Activated CD8-positive, alpha-beta T cell treated with anti-CD3 and anti-CD28 coated beads, Interleukin-2, amount 10 ng/mL, durations not matched to agents 7 days and 5 days (primary cell): ENCODE measurements at regions not wholly inside any gene's neighbourhood (a gene's known extent, or its start where the extent isn't known, plus 50 kb on each side); places are given as distances from the start of the nearest gene placed in this dataset.

Experiments used
- ATAC-seq: fragments of 150-1000 bp; cut with Tn5 transposase; one replicate; pipeline ENCODE4 v1.10.0; 2021; ENCODE audit warnings: moderate library complexity
- CTCF ChIA-PET: fragments of 350-600 bp; sonication (Branson Sonifier 250); formaldehyde crosslinking; loops from one replicate; lab custom pipeline; 2021; ENCODE audit warnings: antibody characterized with exemption; lab: Charles Lee
- POLR2A ChIA-PET: fragments of 350-600 bp; sonication (Branson Sonifier 250); formaldehyde crosslinking; loops from one replicate; lab custom pipeline; 2021; ENCODE audit warnings: antibody characterized with exemption; lab: Charles Lee
- DNase-seq: peaks from one replicate; pipeline ENCODE4 v3.0.0-alpha.2; 2020
- H3K27ac Mint-ChIP-seq: one replicate; pipeline ENCODE4 v1.8.0; 2021; ENCODE audit warnings: mild to moderate bottlenecking, mixed read lengths
- H3K27me3 Mint-ChIP-seq: one replicate; pipeline ENCODE4 v1.8.0; 2021; ENCODE audit warnings: low read depth, mixed read lengths
- H3K36me3 Mint-ChIP-seq: one replicate; pipeline ENCODE4 v1.8.0; 2021; ENCODE audit warnings: low read depth, mixed read lengths
- H3K4me1 Mint-ChIP-seq: one replicate; pipeline ENCODE4 v1.8.0; 2021; ENCODE audit warnings: low read depth, mixed read lengths
- H3K4me3 Mint-ChIP-seq: one replicate; pipeline ENCODE4 v1.8.0; 2021; ENCODE audit warnings: mild to moderate bottlenecking, mixed read lengths
- H3K9me3 Mint-ChIP-seq: one replicate; pipeline ENCODE4 v1.8.0; 2022; ENCODE audit warnings: mixed read lengths; ENCODE audit not compliant: insufficient read depth

GRCh38 chr7:54831644-54832095 lies 72.7 kb upstream of the SEC61G start:
- no peak for ATAC-seq
- H3K27ac Mint-ChIP-seq: no peak overlapping the region
- no peaks in the 10 kb centered on the region for H3K36me3 Mint-ChIP-seq
- ChIA-PET POLR2A (no interaction called here), CTCF (no interaction called here)
- H3K4me3 Mint-ChIP-seq: no peak overlapping the region
- DNase-seq: no peak
- no peaks in the 10 kb centered on the region for H3K4me1 Mint-ChIP-seq
- H3K27me3 Mint-ChIP-seq: no peaks in the 10 kb centered on the region
- no peaks in the 10 kb centered on the region for H3K9me3 Mint-ChIP-seq

GRCh38 chr7:54833001-54833467 lies 74.0 kb upstream of the SEC61G start:
- POLR2A ChIA-PET: no interaction called here
- no peaks in the 10 kb centered on the region for H3K4me1 Mint-ChIP-seq
- H3K27ac Mint-ChIP-seq: no peak overlapping the region
- H3K36me3 Mint-ChIP-seq: no peaks in the 10 kb centered on the region
- no peaks in the 10 kb centered on the region for H3K27me3 Mint-ChIP-seq
- no peak for ATAC-seq
- H3K9me3 Mint-ChIP-seq: no peaks in the 10 kb centered on the region
- no peak overlapping the region for H3K4me3 Mint-ChIP-seq
- CTCF ChIA-PET: no interaction called here
- DNase-seq: no peak

- H3K9me3 Mint-ChIP-seq: no peaks in the 10 kb centered on the region
- no peak for DNase-seq
- no peaks in the 10 kb centered on the region for H3K27me3 Mint-ChIP-seq
- ChIA-PET CTCF (no interaction called here), POLR2A (no interaction called here)
- H3K36me3 Mint-ChIP-seq: no peaks in the 10 kb centered on the region
- no peak overlapping the region for H3K27ac Mint-ChIP-seq
- ATAC-seq: no peak
- H3K4me3 Mint-ChIP-seq: no peak overlapping the region
- H3K4me1 Mint-ChIP-seq: no peaks in the 10 kb centered on the region
Observed at GRCh38 chr7:54837168-54837567, 78.2 kb upstream of the SEC61G start.

GRCh38 chr7:54837761-54838160 lies 78.8 kb upstream of the SEC61G start:
- Mint-ChIP-seq H3K36me3 (no peaks in the 10 kb centered on the region), H3K4me3 (no peak overlapping the region), H3K27me3 (no peaks in the 10 kb centered on the region), H3K4me1 (no peaks in the 10 kb centered on the region), H3K9me3 (no peaks in the 10 kb centered on the region), H3K27ac (no peak overlapping the region)
- no peak for DNase-seq
- ATAC-seq: no peak
- CTCF ChIA-PET: no interaction called here
- POLR2A ChIA-PET: interaction anchor here (0.5 kb wide), 1 partner anchor 58 kb away, joined by 3 read pairs; no protein-coding TSS in a partner anchor

GRCh38 chr7:54838175-54838910 lies 79.3 kb upstream of the SEC61G start:
- no peaks in the 10 kb centered on the region for H3K27me3 Mint-ChIP-seq
- no peak overlapping the region for H3K27ac Mint-ChIP-seq
- ATAC-seq (no peak), DNase-seq (no peak)
- H3K9me3 Mint-ChIP-seq: no peaks in the 10 kb centered on the region
- H3K36me3 Mint-ChIP-seq: no peaks in the 10 kb centered on the region
- H3K4me1 Mint-ChIP-seq: no peaks in the 10 kb centered on the region
- CTCF ChIA-PET: no interaction called here
- no peak overlapping the region for H3K4me3 Mint-ChIP-seq
- POLR2A ChIA-PET: no interaction called here

GRCh38 chr7:54839575-54840213 lies 80.7 kb upstream of the SEC61G start:
- Mint-ChIP-seq H3K4me3 (no peak overlapping the region), H3K4me1 (no peaks in the 10 kb centered on the region), H3K9me3 (no peaks in the 10 kb centered on the region), H3K27ac (no peak overlapping the region), H3K27me3 (no peaks in the 10 kb centered on the region), H3K36me3 (no peaks in the 10 kb centered on the region)
- DNase-seq: no peak
- no peak for ATAC-seq
- CTCF ChIA-PET: interaction anchor here (1.2 kb wide), 1 partner anchor 66 kb away, joined by 3 read pairs; no protein-coding TSS in a partner anchor
- POLR2A ChIA-PET: no interaction called here

GRCh38 chr7:54841772-54842697 lies 83.0 kb upstream of the SEC61G start:
- Mint-ChIP-seq H3K4me1 (no peaks in the 10 kb centered on the region), H3K9me3 (no peaks in the 10 kb centered on the region), H3K27me3 (no peaks in the 10 kb centered on the region), H3K27ac (no peak overlapping the region), H3K4me3 (no peak overlapping the region), H3K36me3 (no peaks in the 10 kb centered on the region)
- ChIA-PET POLR2A (no interaction called here), CTCF (interaction anchor here (1.9 kb wide), 1 partner anchor 413 kb away, joined by 5 read pairs; no protein-coding TSS in a partner anchor)
- ATAC-seq (no peak), DNase-seq (no peak)

GRCh38 chr7:54843841-54844355 lies 84.9 kb upstream of the SEC61G start:
- Mint-ChIP-seq H3K4me3 (no peak overlapping the region), H3K36me3 (no peaks in the 10 kb centered on the region), H3K27me3 (no peaks in the 10 kb centered on the region), H3K27ac (no peak overlapping the region), H3K4me1 (no peaks in the 10 kb centered on the region), H3K9me3 (no peaks in the 10 kb centered on the region)
- ChIA-PET CTCF (no interaction called here), POLR2A (no interaction called here)
- DNase-seq (no peak), ATAC-seq (no peak)

GRCh38 chr7:54846273-54846672 lies 87.3 kb upstream of the SEC61G start:
- POLR2A ChIA-PET: no interaction called here
- Mint-ChIP-seq H3K27me3 (no peaks in the 10 kb centered on the region), H3K36me3 (no peaks in the 10 kb centered on the region), H3K4me1 (no peaks in the 10 kb centered on the region), H3K27ac (no peak overlapping the region), H3K4me3 (no peak overlapping the region), H3K9me3 (peaks cover 3% of the 10 kb centered on the region)
- no peak for DNase-seq
- CTCF ChIA-PET: no interaction called here
- ATAC-seq: no peak

- H3K27ac Mint-ChIP-seq: no peak overlapping the region
- DNase-seq (no peak), ATAC-seq (no peak)
- H3K27me3 Mint-ChIP-seq: no peaks in the 10 kb centered on the region
- H3K36me3 Mint-ChIP-seq: no peaks in the 10 kb centered on the region
- POLR2A ChIA-PET: no interaction called here
- no peak overlapping the region for H3K4me3 Mint-ChIP-seq
- CTCF ChIA-PET: no interaction called here
- H3K9me3 Mint-ChIP-seq: peaks cover 3% of the 10 kb centered on the region
- no peaks in the 10 kb centered on the region for H3K4me1 Mint-ChIP-seq
Observed at GRCh38 chr7:54847921-54848320, 88.9 kb upstream of the SEC61G start.

- no peak for DNase-seq
- Mint-ChIP-seq H3K27me3 (peaks cover 2% of the 10 kb centered on the region), H3K27ac (no peak overlapping the region), H3K4me1 (no peaks in the 10 kb centered on the region), H3K9me3 (no peaks in the 10 kb centered on the region), H3K4me3 (no peak overlapping the region), H3K36me3 (no peaks in the 10 kb centered on the region)
- CTCF ChIA-PET: no interaction called here
- no peak for ATAC-seq
- POLR2A ChIA-PET: no interaction called here
Observed at GRCh38 chr7:54856856-54857255, 97.8 kb upstream of the SEC61G start.
